Hematopoietic multipotent progenitor cell treated with erythropoietin and hydrocortisone succinate and interleukin-3 and kit ligand, for 4 days (in vitro differentiated cells): ENCODE measurements at regions not wholly inside any gene's neighbourhood (a gene's known extent, or its start where the extent isn't known, plus 50 kb on each side); places are given as distances from the start of the nearest gene placed in this dataset.
"Not testable (repeated sequence)": the region's sequence is repeated elsewhere in the genome, so short reads cannot be mapped to it uniquely, and the experiment has no call there.

ENCODE experiments used
- DNase-seq: peaks from one replicate; pipeline ENCODE4 v3.0.0-alpha.2; 2015

GRCh38 chr16:60763869-60764268, 1272.4 kb downstream of the CDH8 start:
- DNase-seq, result no peak

GRCh38 chr16:60755907-60756306, 1280.3 kb downstream of the CDH8 start:
- DNase-seq, result no peak

GRCh38 chr16:60748366-60748765, 1287.9 kb downstream of the CDH8 start:
- no peak for DNase-seq

- DNase-seq, result no peak
Measured at GRCh38 chr16:60744198-60744597, 1292.0 kb downstream of the CDH8 start.

GRCh38 chr16:60741810-60742209, 1294.4 kb downstream of the CDH8 start:
- no peak for DNase-seq

GRCh38 chr16:60739737-60740683, 1296.2 kb downstream of the CDH8 start:
- no peak for DNase-seq

- no peak for DNase-seq
Measured at GRCh38 chr16:60731329-60732050, 1304.7 kb downstream of the CDH8 start.

GRCh38 chr16:60729051-60729450, 1307.2 kb downstream of the CDH8 start:
- DNase-seq, result no peak

- DNase-seq, result no peak
Measured at GRCh38 chr16:60727851-60728250, 1308.4 kb downstream of the CDH8 start.

- DNase-seq, result no peak
Measured at GRCh38 chr16:60720060-60720459, 1316.2 kb downstream of the CDH8 start.

- DNase-seq, result no peak
Measured at GRCh38 chr16:60717808-60718207, 1318.4 kb downstream of the CDH8 start.

GRCh38 chr16:60712144-60712543, 1324.1 kb downstream of the CDH8 start:
- no peak for DNase-seq

GRCh38 chr16:60704726-60705125, 1331.5 kb downstream of the CDH8 start:
- no peak for DNase-seq

GRCh38 chr16:60703096-60703495, 1333.1 kb downstream of the CDH8 start:
- no peak for DNase-seq

GRCh38 chr16:60686824-60687223, 1349.4 kb downstream of the CDH8 start:
- DNase-seq, result peak; percentile 1

GRCh38 chr16:60684002-60684401, 1352.2 kb downstream of the CDH8 start:
- DNase-seq, result no peak

GRCh38 chr16:60682219-60682618, 1354.0 kb downstream of the CDH8 start:
- no peak for DNase-seq

GRCh38 chr16:60681043-60681442, 1355.2 kb downstream of the CDH8 start:
- DNase-seq, result no peak

GRCh38 chr16:60675022-60675421, 1361.2 kb downstream of the CDH8 start:
- no peak for DNase-seq

GRCh38 chr16:60674241-60674640, 1362.0 kb downstream of the CDH8 start:
- DNase-seq, result no peak

GRCh38 chr16:60655514-60656153, 1380.6 kb downstream of the CDH8 start:
- DNase-seq, result no peak

- no peak for DNase-seq
Measured at GRCh38 chr16:60651346-60651745, 1384.9 kb downstream of the CDH8 start.

GRCh38 chr16:60648290-60648689, 1387.9 kb downstream of the CDH8 start:
- no peak for DNase-seq

- DNase-seq, result not testable (repeated sequence)
Measured at GRCh38 chr16:60647388-60647787, 1388.8 kb downstream of the CDH8 start.
